ENCODE measurements at regions not wholly inside any gene's neighbourhood (a gene's known extent, or its start where the extent isn't known, plus 50 kb on each side); places are given as distances from the start of the nearest gene placed in this dataset.

GRCh38 chr7:119706608-119707007 is 566.4 kb upstream of the KCND2 start:
- no peak for ATAC-seq
- TF ChIP-seq ESRRG (CRISPR knock-in tag; IDR thresholded peaks at IDR 0.05) (no peak), ZFP3 (CRISPR knock-in tag; IDR thresholded peaks at IDR 0.05) (no peak), ARNTL (CRISPR knock-in tag; IDR thresholded peaks at IDR 0.05; ENCODE audit: borderline replicate concordance, low read depth) (no peak), CSDC2 (CRISPR knock-in tag; IDR thresholded peaks at IDR 0.05) (no peak), BACH2 (CRISPR knock-in tag; IDR thresholded peaks at IDR 0.05; ENCODE audit: borderline replicate concordance) (no peak), TCF4 (CRISPR knock-in tag; IDR thresholded peaks at IDR 0.05; ENCODE audit: borderline replicate concordance) (no peak), PPARA (CRISPR knock-in tag; IDR thresholded peaks at IDR 0.05; ENCODE audit: borderline replicate concordance) (no peak), ZFP30 (CRISPR knock-in tag; IDR thresholded peaks at IDR 0.05) (no peak), OSR1 (CRISPR knock-in tag; IDR thresholded peaks at IDR 0.05) (no peak), ZNF8 (CRISPR knock-in tag; IDR thresholded peaks at IDR 0.05) (no peak), POU6F1 (CRISPR knock-in tag; IDR thresholded peaks at IDR 0.05; ENCODE audit: borderline replicate concordance, low read depth) (no peak), ZNF565 (CRISPR knock-in tag; conservative IDR thresholded peaks at IDR 0.05; ENCODE audit: low read depth) (no peak), TOX (CRISPR knock-in tag; IDR thresholded peaks at IDR 0.05; ENCODE audit: borderline replicate concordance) (no peak), ZNF70 (CRISPR knock-in tag; IDR thresholded peaks at IDR 0.05) (no peak), PATZ1 (CRISPR knock-in tag; IDR thresholded peaks at IDR 0.05; ENCODE audit: borderline replicate concordance) (no peak), ZC3H10 (CRISPR knock-in tag; IDR thresholded peaks at IDR 0.05) (no peak), GLIS3 (CRISPR knock-in tag; IDR thresholded peaks at IDR 0.05) (no peak), SNAI2 (CRISPR knock-in tag; IDR thresholded peaks at IDR 0.05) (no peak), ISL1 (CRISPR knock-in tag; IDR thresholded peaks at IDR 0.05) (no peak)
- TF ChIP-seq, protein P1, sequence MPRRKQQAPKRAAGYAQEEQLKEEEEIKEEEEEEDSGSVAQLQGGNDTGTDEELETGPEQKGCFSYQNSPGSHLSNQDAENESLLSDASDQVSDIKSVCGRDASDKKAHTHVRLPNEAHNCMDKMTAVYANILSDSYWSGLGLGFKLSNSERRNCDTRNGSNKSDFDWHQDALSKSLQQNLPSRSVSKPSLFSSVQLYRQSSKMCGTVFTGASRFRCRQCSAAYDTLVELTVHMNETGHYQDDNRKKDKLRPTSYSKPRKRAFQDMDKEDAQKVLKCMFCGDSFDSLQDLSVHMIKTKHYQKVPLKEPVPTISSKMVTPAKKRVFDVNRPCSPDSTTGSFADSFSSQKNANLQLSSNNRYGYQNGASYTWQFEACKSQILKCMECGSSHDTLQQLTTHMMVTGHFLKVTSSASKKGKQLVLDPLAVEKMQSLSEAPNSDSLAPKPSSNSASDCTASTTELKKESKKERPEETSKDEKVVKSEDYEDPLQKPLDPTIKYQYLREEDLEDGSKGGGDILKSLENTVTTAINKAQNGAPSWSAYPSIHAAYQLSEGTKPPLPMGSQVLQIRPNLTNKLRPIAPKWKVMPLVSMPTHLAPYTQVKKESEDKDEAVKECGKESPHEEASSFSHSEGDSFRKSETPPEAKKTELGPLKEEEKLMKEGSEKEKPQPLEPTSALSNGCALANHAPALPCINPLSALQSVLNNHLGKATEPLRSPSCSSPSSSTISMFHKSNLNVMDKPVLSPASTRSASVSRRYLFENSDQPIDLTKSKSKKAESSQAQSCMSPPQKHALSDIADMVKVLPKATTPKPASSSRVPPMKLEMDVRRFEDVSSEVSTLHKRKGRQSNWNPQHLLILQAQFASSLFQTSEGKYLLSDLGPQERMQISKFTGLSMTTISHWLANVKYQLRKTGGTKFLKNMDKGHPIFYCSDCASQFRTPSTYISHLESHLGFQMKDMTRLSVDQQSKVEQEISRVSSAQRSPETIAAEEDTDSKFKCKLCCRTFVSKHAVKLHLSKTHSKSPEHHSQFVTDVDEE (CRISPR knock-in tag; IDR thresholded peaks at IDR 0.05): no peak

DNA sequence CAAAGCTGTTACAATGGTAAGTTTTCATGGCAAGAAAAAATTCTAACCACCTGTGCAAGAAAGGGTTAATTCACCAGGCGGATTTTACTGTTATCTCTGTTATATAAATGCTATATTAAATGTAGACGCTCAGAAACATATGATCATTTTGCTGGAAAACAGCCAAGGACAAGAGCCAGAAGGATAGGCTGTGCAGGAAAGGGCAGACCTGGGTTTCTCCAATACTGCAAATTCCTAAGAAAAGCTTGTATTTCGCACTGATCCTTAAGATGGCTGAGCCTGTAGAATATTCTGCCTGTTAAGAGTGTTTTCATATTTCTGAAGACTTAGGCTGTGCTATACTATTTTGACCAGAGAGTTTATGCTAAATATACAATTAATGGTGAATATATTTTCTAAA is 564.1 kb upstream of the KCND2 start:
- ATAC-seq: peak; percentile 33; the same call in 1 of the 3 replicates
- TF ChIP-seq, protein P1 (CRISPR knock-in tag; IDR thresholded peaks at IDR 0.05): no peak
- TF ChIP-seq ZNF8 (CRISPR knock-in tag; IDR thresholded peaks at IDR 0.05): no peak
- no peak for TF ChIP-seq POU6F1 (CRISPR knock-in tag; IDR thresholded peaks at IDR 0.05; ENCODE audit: borderline replicate concordance, low read depth)
- no peak for TF ChIP-seq ZFP30 (CRISPR knock-in tag; IDR thresholded peaks at IDR 0.05)
- TF ChIP-seq, protein P2, sequence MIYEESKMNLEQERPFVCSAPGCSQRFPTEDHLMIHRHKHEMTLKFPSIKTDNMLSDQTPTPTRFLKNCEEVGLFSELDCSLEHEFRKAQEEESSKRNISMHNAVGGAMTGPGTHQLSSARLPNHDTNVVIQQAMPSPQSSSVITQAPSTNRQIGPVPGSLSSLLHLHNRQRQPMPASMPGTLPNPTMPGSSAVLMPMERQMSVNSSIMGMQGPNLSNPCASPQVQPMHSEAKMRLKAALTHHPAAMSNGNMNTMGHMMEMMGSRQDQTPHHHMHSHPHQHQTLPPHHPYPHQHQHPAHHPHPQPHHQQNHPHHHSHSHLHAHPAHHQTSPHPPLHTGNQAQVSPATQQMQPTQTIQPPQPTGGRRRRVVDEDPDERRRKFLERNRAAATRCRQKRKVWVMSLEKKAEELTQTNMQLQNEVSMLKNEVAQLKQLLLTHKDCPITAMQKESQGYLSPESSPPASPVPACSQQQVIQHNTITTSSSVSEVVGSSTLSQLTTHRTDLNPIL (CRISPR knock-in tag; IDR thresholded peaks at IDR 0.05; ENCODE audit: low read depth): no peak
- no peak for TF ChIP-seq CSDC2 (CRISPR knock-in tag; IDR thresholded peaks at IDR 0.05)

Measured in SK-N-SH treated with all-trans-retinoic acid at 6 μM for 48 hours (cell line).